NCI-H345 treated with DMSO at 0.1 percent for 48 hours (cell line): ENCODE measurements at regions not wholly inside any gene's neighbourhood (a gene's known extent, or its start where the extent isn't known, plus 50 kb on each side); places are given as distances from the start of the nearest gene placed in this dataset.
A peak's percentile ranks its signal among the peaks of the same experiment; 100 is the strongest.

ENCODE experiments used
- DNase-seq: peaks from one replicate; lab custom pipeline; 2025; ENCODE audit not compliant: unreplicated experiment; lab: John Stamatoyannopoulos, UW

DNA sequence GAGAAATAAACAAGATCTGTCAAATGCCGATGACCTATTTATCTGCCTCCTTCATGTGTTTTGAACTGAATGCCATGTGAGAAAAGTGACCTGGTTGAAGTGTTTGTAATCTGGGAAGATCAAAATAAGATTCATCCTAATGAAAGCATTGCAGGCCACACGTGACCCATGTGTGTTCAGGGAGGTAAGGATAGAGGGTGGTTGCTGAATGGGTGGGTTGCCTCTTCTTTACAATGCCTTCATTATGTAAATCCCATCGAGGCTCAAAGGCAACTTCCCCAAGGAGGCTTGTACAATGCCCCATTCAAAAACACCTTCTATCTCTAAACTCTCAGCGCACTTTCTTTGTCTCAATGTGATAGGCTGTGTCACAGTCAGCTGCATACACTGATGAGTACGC, 273.1 kb downstream of the LRATD1 start:
- DNase-seq = no peak

GRCh38 chr2:14907014-14907612, 274.6 kb downstream of the LRATD1 start:
- DNase-seq = no peak

- no peak for DNase-seq
Observed at GRCh38 chr2:14909795-14910194, 277.3 kb downstream of the LRATD1 start.

GRCh38 chr2:14910654-14911053, 278.1 kb downstream of the LRATD1 start:
- no peak for DNase-seq

DNA sequence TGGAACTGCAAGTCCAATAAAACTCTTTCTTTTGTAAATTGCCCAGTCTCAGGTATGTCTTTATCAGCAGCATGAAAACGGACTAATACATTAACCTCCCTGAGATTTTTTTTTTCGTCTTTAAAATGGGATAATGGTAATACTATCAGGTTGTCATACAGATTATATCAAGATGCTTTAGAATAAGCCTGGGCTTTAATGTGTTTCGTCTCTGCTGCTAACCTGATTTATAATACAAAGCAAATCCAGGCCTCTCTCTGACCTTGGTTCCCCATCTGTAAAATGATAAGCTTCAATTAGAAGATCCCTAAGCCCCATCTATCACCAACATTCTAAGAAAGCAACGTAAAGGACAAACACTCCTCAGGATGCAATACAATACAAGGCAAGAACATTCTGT, 283.5 kb downstream of the LRATD1 start:
- DNase-seq = no peak

DNA sequence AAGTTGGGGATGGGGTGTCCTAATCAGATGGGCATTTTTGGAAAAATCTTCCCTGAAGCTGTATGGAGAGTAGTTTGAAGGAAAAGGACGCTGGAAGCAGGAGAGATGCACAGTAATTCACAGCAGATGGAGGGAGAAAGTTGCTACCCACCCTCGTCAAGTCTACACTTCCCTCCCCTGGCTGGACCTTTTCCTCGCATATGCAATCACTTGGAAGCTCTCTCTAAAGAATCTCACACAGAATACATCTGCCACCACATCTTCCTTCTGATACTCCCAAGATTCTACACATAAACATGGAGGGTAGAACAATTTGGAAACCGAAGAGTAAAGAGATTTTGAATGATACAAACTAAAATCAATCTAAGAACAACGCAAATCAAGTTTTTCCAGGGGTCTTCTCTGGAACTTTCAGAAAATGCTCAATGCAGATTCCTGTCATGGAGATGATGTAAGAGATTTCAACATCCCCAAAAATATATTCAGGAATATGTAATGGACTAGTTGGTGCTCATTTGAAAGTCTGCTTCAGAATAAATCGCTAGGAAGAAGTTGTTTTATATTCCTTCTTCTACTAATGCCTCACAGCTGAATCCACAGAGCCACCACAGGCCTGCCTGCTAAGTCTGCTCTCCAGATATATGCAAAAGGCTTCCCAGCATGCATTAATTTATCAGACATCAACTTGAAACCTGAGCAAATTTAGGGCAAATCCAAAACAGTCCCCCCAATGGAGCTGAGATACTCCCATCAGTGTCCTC, 291.5 kb downstream of the LRATD1 start:
- DNase-seq = no peak

DNA sequence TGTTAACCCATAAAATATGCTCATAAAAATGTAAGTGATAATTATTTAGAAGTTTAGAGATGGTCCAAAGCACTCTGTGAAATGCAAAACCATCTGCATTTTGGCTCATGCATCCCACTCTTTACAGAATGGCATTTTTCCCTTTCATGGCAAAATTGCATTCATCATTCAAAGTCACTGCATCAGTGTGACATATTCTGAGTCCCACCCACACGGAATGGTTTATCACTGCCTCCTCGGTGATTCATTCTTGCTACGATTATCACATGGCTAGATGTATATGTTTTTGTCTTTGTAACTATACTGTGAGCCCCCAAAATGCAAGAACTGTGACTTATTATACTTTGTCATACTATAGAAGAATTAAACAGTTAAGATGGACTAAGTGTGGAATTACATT, 293.0 kb downstream of the LRATD1 start:
- no peak for DNase-seq

GRCh38 chr2:14927021-14927564, 294.6 kb downstream of the LRATD1 start:
- no peak for DNase-seq

DNA sequence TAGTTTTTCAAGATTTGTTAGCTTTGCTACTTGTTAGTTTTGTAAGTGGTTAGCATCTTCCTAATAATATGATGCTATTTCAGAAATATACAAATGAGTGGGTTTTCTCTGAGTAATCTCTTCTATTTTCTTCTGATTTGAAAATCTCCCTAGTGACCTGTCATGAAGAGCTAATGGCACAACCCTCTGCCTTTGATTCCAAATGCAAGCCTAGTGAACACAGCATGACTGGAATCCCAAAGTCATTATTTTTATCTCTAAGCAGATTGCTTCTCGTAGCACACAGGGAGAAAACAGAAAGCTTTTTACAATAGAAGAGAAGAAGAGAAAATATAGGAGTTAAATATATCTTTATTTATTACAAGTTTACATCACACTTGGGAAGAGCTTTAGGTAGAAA, 295.5 kb downstream of the LRATD1 start:
- no peak for DNase-seq

- DNase-seq = no peak
Observed at GRCh38 chr2:14930441-14930840, 297.9 kb downstream of the LRATD1 start.

DNA sequence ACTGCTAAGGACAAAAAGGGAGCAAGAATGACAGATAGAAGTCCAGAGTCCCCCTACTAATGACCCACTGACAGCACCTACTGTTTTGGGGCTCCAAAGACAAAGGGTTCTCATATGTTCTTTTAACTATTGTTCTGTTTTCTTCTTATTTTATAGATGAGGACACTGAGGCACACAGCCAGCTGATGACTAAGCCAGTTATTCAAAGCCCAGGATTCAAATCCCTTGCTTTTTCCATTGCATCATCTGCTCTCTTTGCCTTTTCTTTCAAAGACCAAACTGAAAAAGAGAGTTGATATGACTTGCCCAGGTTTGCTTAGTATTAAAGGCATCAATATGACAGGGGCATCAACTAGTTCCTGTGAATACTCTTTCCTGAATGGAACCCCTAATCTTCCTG, 299.8 kb downstream of the LRATD1 start:
- DNase-seq = no peak

- DNase-seq = no peak
Observed at GRCh38 chr2:14933753-14934152, 301.2 kb downstream of the LRATD1 start.

- DNase-seq = no peak
Observed at GRCh38 chr2:14936426-14936825, 303.9 kb downstream of the LRATD1 start.

DNA sequence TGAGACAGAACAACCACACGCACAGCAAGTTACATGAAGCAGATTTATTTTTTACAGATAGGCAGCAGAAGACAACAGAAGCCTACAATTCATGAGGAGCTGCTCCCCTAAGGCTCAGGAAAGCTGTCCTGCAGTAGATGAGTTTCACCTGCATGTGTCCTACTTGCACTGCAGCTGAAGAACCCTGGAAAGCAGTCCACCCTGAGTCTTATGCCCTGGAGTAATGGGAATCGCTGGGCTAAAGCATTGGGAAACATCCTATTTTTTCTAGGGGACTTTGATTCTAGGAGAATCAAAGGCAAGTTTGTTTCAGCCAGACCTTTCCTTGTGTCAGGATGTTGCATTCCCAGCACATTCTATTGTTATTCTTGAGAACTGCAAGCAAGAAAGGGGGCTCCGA, 304.8 kb downstream of the LRATD1 start:
- no peak for DNase-seq

GRCh38 chr2:14941151-14941631, 308.7 kb downstream of the LRATD1 start:
- peak; percentile 81 for DNase-seq

DNA sequence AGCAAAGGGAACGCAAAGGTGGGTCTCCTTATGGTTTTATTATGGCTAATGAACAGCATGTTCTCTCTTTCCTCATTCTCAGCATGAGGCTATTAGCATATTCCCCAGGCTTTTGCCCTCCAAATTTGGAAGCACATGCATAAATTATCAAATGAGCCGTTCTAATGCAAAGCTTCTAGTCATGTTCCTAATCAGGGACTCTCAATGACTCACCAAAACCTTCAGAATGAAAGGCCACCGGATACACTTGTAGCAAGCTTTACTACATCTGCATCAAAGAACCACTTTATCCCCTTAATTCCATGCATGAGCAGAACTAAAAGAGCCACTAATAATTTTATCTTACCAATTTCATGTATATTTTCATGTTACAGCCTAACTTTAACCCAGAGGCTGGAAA, 310.5 kb downstream of the LRATD1 start:
- DNase-seq = no peak

GRCh38 chr2:14944562-14945346, 312.2 kb downstream of the LRATD1 start:
- no peak for DNase-seq

GRCh38 chr2:14951569-14952285, 319.2 kb downstream of the LRATD1 start:
- no peak for DNase-seq

GRCh38 chr2:14952400-14952963, 320.0 kb downstream of the LRATD1 start:
- DNase-seq = no peak

- DNase-seq = no peak
Observed at GRCh38 chr2:14960686-14961324, 328.3 kb downstream of the LRATD1 start.
